ENCODE measurements at regions not wholly inside any gene's neighbourhood (a gene's known extent, or its start where the extent isn't known, plus 50 kb on each side); places are given as distances from the start of the nearest gene placed in this dataset.

DNA sequence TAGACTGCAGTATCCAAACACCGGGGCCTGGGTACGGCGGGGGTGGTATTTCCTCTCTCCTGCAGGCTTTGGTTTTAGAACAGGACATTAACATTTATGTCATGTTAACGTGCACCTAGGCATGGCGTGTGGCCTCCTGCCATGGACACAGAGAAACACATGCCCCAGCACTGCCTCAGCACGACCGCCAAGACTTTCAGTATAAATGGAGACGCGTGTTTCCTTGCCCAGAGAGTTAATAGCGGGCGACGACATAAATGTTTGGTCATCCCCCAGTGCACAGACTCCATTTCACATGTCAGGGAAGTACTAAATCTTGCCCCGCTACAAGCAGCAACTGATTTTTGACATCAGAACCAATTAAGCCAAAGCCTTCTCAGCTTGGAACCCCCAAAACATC, 737.9 kb downstream of the RAB28 start (continued):
- TF ChIP-seq, protein P1, sequence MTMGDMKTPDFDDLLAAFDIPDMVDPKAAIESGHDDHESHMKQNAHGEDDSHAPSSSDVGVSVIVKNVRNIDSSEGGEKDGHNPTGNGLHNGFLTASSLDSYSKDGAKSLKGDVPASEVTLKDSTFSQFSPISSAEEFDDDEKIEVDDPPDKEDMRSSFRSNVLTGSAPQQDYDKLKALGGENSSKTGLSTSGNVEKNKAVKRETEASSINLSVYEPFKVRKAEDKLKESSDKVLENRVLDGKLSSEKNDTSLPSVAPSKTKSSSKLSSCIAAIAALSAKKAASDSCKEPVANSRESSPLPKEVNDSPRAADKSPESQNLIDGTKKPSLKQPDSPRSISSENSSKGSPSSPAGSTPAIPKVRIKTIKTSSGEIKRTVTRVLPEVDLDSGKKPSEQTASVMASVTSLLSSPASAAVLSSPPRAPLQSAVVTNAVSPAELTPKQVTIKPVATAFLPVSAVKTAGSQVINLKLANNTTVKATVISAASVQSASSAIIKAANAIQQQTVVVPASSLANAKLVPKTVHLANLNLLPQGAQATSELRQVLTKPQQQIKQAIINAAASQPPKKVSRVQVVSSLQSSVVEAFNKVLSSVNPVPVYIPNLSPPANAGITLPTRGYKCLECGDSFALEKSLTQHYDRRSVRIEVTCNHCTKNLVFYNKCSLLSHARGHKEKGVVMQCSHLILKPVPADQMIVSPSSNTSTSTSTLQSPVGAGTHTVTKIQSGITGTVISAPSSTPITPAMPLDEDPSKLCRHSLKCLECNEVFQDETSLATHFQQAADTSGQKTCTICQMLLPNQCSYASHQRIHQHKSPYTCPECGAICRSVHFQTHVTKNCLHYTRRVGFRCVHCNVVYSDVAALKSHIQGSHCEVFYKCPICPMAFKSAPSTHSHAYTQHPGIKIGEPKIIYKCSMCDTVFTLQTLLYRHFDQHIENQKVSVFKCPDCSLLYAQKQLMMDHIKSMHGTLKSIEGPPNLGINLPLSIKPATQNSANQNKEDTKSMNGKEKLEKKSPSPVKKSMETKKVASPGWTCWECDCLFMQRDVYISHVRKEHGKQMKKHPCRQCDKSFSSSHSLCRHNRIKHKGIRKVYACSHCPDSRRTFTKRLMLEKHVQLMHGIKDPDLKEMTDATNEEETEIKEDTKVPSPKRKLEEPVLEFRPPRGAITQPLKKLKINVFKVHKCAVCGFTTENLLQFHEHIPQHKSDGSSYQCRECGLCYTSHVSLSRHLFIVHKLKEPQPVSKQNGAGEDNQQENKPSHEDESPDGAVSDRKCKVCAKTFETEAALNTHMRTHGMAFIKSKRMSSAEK (CRISPR knock-in tag; IDR thresholded peaks at IDR 0.05; ENCODE audit: borderline replicate concordance) = no peak
- TF ChIP-seq, protein P2, sequence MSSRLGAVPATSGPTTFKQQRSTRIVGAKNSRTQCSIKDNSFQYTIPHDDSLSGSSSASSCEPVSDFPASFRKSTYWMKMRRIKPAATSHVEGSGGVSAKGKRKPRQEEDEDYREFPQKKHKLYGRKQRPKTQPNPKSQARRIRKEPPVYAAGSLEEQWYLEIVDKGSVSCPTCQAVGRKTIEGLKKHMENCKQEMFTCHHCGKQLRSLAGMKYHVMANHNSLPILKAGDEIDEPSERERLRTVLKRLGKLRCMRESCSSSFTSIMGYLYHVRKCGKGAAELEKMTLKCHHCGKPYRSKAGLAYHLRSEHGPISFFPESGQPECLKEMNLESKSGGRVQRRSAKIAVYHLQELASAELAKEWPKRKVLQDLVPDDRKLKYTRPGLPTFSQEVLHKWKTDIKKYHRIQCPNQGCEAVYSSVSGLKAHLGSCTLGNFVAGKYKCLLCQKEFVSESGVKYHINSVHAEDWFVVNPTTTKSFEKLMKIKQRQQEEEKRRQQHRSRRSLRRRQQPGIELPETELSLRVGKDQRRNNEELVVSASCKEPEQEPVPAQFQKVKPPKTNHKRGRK (CRISPR knock-in tag; IDR thresholded peaks at IDR 0.05; ENCODE audit: borderline replicate concordance) = no peak
- TF ChIP-seq JUN (CRISPR knock-in tag; IDR thresholded peaks at IDR 0.05) = no peak

DNA sequence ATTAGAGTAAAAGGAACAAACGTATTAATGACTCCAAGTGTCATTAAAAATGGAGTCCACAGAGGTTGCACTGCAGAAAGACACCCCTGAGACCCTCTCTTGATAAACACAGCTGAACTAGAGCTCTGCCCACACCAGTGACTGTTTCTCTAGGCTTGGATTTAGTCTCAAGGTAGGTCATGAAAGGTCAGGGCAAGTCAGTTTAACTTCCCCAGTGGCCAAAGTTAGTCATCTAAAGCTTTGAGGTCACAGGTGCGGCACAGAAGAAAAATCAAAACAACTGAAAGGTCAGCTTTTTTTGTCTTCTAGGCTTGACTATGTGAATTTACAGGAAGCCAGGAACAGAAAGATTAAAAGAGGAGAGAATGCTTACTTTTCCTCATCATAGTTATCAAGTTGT, 749.6 kb downstream of the RAB28 start:
- H3K27me3 Mint-ChIP-seq (ENCODE audit: low read depth) = no peaks in the 10 kb centered on the region; the same call in 1 of the 2 replicates
- no peak overlapping the region for H3K4me3 Mint-ChIP-seq
- ATAC-seq (no peak), DNase-seq (ENCODE audit: low spot score) (no peak)
- POLR2A ChIA-PET = no interaction called here
- no peak overlapping the region for H3K27ac Mint-ChIP-seq
- no peaks in the 10 kb centered on the region for H3K4me1 Mint-ChIP-seq
- peaks cover 10% of the 10 kb centered on the region for H3K9me3 Mint-ChIP-seq
- H3K36me3 Mint-ChIP-seq = no peaks in the 10 kb centered on the region
- CTCF ChIA-PET = no interaction called here
- TF ChIP-seq RELA (CRISPR knock-in tag; IDR thresholded peaks at IDR 0.05; ENCODE audit: borderline replicate concordance) (no peak), FOXJ3 (CRISPR knock-in tag; IDR thresholded peaks at IDR 0.05; ENCODE audit: borderline replicate concordance) (no peak), SOX15 (CRISPR knock-in tag; IDR thresholded peaks at IDR 0.05) (no peak), SMAD4 (CRISPR knock-in tag; IDR thresholded peaks at IDR 0.05) (no peak), ZNF121 (CRISPR knock-in tag; IDR thresholded peaks at IDR 0.05) (no peak), CREB1 (CRISPR knock-in tag; IDR thresholded peaks at IDR 0.05) (no peak), SP1 (CRISPR knock-in tag; conservative IDR thresholded peaks at IDR 0.05) (no peak), ZNF416 (CRISPR knock-in tag; IDR thresholded peaks at IDR 0.05) (no peak), CBFB (CRISPR knock-in tag; IDR thresholded peaks at IDR 0.05; ENCODE audit: low read depth) (no peak), TEAD4 (CRISPR knock-in tag; IDR thresholded peaks at IDR 0.05) (no peak), RORB (CRISPR knock-in tag; IDR thresholded peaks at IDR 0.05) (no peak), ZNF671 (CRISPR knock-in tag; IDR thresholded peaks at IDR 0.05) (no peak), NFE2L1 (CRISPR knock-in tag; IDR thresholded peaks at IDR 0.05) (no peak)
- TF ChIP-seq, protein P3, sequence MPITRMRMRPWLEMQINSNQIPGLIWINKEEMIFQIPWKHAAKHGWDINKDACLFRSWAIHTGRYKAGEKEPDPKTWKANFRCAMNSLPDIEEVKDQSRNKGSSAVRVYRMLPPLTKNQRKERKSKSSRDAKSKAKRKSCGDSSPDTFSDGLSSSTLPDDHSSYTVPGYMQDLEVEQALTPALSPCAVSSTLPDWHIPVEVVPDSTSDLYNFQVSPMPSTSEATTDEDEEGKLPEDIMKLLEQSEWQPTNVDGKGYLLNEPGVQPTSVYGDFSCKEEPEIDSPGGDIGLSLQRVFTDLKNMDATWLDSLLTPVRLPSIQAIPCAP (CRISPR knock-in tag; IDR thresholded peaks at IDR 0.05) = no peak
- TF ChIP-seq, protein P4, sequence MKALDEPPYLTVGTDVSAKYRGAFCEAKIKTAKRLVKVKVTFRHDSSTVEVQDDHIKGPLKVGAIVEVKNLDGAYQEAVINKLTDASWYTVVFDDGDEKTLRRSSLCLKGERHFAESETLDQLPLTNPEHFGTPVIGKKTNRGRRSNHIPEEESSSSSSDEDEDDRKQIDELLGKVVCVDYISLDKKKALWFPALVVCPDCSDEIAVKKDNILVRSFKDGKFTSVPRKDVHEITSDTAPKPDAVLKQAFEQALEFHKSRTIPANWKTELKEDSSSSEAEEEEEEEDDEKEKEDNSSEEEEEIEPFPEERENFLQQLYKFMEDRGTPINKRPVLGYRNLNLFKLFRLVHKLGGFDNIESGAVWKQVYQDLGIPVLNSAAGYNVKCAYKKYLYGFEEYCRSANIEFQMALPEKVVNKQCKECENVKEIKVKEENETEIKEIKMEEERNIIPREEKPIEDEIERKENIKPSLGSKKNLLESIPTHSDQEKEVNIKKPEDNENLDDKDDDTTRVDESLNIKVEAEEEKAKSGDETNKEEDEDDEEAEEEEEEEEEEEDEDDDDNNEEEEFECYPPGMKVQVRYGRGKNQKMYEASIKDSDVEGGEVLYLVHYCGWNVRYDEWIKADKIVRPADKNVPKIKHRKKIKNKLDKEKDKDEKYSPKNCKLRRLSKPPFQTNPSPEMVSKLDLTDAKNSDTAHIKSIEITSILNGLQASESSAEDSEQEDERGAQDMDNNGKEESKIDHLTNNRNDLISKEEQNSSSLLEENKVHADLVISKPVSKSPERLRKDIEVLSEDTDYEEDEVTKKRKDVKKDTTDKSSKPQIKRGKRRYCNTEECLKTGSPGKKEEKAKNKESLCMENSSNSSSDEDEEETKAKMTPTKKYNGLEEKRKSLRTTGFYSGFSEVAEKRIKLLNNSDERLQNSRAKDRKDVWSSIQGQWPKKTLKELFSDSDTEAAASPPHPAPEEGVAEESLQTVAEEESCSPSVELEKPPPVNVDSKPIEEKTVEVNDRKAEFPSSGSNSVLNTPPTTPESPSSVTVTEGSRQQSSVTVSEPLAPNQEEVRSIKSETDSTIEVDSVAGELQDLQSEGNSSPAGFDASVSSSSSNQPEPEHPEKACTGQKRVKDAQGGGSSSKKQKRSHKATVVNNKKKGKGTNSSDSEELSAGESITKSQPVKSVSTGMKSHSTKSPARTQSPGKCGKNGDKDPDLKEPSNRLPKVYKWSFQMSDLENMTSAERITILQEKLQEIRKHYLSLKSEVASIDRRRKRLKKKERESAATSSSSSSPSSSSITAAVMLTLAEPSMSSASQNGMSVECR (CRISPR knock-in tag; IDR thresholded peaks at IDR 0.05; ENCODE audit: borderline replicate concordance) = no peak
- TF ChIP-seq, protein P5, sequence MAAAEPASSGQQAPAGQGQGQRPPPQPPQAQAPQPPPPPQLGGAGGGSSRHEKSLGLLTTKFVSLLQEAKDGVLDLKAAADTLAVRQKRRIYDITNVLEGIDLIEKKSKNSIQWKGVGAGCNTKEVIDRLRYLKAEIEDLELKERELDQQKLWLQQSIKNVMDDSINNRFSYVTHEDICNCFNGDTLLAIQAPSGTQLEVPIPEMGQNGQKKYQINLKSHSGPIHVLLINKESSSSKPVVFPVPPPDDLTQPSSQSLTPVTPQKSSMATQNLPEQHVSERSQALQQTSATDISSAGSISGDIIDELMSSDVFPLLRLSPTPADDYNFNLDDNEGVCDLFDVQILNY (CRISPR knock-in tag; IDR thresholded peaks at IDR 0.05) = no peak
- TF ChIP-seq, protein P2 (CRISPR knock-in tag; IDR thresholded peaks at IDR 0.05; ENCODE audit: borderline replicate concordance) = no peak
- TF ChIP-seq, protein P6, sequence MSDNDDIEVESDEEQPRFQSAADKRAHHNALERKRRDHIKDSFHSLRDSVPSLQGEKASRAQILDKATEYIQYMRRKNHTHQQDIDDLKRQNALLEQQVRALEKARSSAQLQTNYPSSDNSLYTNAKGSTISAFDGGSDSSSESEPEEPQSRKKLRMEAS (CRISPR knock-in tag; IDR thresholded peaks at IDR 0.05) = no peak
- TF ChIP-seq, protein P7, sequence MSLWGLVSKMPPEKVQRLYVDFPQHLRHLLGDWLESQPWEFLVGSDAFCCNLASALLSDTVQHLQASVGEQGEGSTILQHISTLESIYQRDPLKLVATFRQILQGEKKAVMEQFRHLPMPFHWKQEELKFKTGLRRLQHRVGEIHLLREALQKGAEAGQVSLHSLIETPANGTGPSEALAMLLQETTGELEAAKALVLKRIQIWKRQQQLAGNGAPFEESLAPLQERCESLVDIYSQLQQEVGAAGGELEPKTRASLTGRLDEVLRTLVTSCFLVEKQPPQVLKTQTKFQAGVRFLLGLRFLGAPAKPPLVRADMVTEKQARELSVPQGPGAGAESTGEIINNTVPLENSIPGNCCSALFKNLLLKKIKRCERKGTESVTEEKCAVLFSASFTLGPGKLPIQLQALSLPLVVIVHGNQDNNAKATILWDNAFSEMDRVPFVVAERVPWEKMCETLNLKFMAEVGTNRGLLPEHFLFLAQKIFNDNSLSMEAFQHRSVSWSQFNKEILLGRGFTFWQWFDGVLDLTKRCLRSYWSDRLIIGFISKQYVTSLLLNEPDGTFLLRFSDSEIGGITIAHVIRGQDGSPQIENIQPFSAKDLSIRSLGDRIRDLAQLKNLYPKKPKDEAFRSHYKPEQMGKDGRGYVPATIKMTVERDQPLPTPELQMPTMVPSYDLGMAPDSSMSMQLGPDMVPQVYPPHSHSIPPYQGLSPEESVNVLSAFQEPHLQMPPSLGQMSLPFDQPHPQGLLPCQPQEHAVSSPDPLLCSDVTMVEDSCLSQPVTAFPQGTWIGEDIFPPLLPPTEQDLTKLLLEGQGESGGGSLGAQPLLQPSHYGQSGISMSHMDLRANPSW (CRISPR knock-in tag; conservative IDR thresholded peaks at IDR 0.05; ENCODE audit: low read depth) = no peak
